LoVo (cell line): ENCODE measurements at regions not wholly inside any gene's neighbourhood (a gene's known extent, or its start where the extent isn't known, plus 50 kb on each side); places are given as distances from the start of the nearest gene placed in this dataset.
A peak's percentile ranks its signal among the peaks of the same experiment; 100 is the strongest.
"Not testable (repeated sequence)": the region's sequence is repeated elsewhere in the genome, so short reads cannot be mapped to it uniquely, and the experiment has no call there.

Source experiments
- DNase-seq: peaks from one replicate; pipeline ENCODE4 v3.0.0-alpha.2; 2016; ENCODE audit warnings: low spot score

GRCh38 chr14:43541356-43541755 is 965.7 kb downstream of the FSCB start:
- no peak for DNase-seq

GRCh38 chr14:43540948-43541347 is 966.1 kb downstream of the FSCB start:
- DNase-seq, result no peak

DNA sequence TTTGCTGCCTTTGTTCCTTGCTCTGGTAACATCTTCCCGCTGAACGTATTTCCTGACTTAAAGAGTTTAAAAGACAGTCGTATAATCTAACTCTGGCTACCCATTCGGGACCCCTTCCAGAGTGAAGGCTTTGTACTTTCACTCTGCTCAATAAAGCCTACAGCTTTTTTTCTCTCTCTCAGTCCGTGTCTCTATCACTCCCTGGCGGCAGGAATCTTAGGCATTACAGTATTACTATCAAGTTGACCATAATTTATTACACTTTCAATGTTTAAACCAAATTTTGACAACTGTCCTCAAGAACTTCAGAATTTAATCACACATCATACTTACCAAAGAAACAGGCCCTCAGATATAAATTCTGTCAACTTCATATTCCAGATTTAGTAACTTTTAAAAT is 967.9 kb downstream of the FSCB start:
- peak; percentile 40 for DNase-seq

GRCh38 chr14:43535231-43535838 is 971.7 kb downstream of the FSCB start:
- DNase-seq, result no peak

DNA sequence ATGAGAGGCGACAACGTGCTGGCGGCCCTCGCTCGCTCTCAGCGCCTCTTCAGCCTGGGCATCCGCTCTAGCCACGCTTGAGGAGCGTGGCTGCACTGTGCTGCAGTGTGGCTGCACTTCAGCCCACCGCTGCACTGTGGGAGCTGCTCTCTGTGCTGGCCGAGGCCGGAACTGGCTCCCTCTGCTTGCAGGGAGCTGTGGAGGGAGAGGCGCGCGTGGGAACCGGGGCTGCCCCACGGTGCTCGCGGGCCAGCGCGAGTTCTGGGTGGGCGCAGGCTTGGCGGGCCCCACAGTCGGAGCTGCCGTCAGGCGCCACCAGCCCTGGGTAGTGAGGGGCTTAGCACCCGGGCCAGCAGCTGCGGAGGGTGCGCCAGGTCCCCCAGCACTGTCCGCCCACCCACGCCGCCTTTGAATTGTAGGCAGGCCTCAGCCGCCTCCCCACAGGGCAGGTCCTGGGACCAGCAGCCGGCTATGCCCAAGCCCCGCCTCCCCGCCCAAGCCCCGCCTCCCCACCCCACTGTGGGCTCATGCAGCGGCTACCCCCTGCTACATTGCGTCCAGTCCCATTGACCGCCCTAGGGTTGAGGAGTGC is 974.2 kb downstream of the FSCB start:
- DNase-seq, result no peak

- DNase-seq, result no peak
Measured at GRCh38 chr14:43528321-43528720, 978.8 kb downstream of the FSCB start.

- no peak for DNase-seq
Measured at GRCh38 chr14:43525658-43526057, 981.4 kb downstream of the FSCB start.

DNA sequence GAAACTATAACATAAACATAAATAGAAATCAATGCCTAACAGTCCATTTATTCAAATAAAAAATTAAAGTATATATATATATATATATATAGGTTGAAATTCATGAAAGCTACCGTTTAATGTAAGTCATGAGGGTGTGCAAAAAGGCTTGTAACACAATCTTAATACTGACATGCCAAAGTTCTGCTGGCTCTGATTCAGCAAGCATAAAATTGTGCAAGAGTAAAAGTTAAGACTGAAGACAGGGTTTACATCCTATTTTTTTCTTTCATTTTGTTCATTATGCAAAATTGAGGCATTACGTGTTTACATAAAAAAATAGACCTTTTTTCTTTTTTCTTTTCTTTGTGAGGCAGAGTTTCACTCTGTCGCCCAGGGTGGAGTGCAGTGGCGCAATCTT is 984.2 kb downstream of the FSCB start:
- no peak for DNase-seq

DNA sequence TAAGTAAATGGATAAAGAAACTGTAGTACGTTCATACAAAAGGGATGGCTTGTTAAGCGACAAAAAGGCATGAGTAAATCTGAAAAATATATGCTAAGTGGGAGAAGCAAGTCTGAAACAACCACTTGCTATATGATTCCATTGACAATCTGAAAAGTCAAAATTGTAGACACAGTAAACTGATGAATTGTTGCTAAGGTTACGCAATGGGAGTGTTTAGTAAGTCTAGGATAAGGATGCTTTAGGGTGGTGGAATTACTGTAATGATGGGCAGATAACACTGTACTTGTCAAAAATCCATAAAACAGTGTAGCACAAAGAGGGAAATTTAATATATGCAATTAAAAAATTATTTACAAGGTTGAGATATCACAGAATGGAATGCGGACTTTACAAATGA is 984.9 kb downstream of the FSCB start:
- no peak for DNase-seq

DNA sequence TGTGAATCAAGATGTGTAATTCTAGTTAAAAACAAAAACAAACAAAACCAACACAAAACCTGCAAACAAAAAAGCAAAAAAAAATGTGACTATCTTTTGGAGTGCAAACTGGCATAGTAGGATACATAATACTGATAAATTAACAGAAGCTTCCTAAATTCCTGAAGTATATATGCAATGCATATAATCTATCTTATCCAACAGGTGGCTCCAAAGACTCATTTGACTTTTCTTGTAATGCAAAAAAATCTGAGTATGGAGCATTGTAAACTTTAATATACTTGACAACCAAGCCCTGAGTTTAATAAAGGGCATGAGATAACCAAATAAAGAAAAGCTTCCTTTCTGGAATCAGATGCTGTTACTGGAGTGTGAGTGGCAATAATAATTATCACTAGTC is 1003.6 kb downstream of the FSCB start:
- peak; percentile 8 for DNase-seq

DNA sequence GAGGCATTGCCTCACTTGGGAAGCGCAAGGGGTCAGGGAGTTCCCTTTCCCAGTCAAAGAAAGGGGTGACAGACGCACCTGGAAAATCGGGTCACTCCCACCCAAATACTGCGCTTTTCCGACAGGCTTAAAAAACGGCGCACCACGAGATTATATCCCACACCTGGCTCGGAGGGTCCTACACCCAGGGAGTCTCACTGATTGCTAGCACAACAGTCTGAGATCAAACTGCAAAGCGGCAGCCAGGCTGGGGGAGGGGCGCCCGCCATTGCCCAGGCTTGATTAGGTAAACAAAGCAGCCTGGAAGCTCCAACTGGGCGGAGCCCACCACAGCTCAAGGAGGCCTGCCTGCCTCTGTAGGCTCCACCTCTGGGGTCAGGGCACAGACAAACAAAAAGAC is 1014.7 kb downstream of the FSCB start:
- DNase-seq, result not testable (repeated sequence)

GRCh38 chr14:43483415-43483814 is 1023.7 kb downstream of the FSCB start:
- no peak for DNase-seq

- DNase-seq, result no peak
Measured at GRCh38 chr14:43481864-43482263, 1025.2 kb downstream of the FSCB start.

- no peak for DNase-seq
Measured at GRCh38 chr14:43480976-43481375, 1026.1 kb downstream of the FSCB start.

DNA sequence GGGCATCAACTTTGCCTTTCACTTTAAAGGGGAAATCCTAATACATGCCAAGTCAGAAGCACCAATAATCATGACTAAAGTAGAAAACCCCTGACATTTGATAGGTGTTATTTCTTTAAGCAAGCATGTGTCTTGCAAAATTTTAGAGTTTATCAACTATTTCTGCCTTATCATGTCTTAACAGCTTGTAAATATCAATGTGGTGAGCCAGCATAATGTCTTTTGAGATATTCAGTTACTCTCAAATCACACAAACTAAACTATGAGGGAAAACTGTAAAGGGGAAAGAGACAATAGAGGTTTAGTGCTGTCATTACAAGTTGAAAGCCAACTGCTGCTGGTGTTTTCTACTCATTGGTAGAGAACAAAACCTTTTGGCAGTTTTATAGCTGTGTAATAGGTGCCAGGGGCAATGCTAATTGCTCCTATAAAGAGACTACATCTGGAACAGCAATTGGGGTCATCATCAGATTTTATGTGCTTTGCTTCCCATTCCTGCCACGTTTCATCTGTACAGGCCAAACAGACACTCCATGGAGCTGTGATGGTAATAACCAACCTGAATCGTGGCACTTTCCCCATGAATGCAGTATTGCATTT is 1027.4 kb downstream of the FSCB start:
- DNase-seq, result no peak

- no peak for DNase-seq
Measured at GRCh38 chr14:43476822-43477221, 1030.3 kb downstream of the FSCB start.

DNA sequence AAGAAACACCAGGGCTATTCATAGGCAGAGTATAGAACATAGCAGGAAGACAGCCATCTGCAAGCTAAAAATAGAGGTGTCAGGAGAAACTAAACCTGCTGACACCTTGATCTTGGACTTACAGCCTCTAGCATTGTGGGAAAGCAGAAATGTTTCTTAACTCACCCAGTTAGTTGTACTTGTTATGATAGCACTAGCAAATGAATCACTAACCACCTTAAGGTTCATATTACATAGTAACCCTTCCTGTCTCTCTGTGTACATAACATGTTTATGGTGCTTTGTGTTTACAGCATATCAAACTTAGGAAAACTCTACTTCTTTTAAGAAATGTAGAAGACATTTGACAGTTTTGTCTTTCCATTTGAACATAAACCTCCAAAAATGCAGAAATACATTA is 1031.3 kb downstream of the FSCB start:
- DNase-seq, result no peak

DNA sequence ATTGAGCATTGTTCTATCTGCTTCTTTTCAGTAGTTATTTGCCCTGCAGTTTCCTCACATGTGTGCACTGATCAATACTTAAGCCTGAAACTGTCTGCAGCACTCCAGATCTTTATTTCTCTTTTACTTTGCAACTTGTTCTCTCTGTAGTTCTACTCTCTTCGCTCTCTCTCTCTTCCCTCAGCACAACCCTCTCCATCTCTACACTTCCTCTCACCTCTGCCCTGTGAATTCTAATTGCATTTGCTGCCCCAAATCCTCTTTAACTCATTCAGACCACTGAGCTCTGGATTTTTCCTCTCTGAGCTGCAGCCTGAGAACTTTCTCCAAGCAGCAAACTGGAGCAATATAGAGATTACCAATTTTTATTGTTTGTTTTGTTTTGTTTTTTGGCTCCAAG is 1035.5 kb downstream of the FSCB start:
- DNase-seq, result no peak

- DNase-seq, result no peak
Measured at GRCh38 chr14:43464968-43465367, 1042.1 kb downstream of the FSCB start.

DNA sequence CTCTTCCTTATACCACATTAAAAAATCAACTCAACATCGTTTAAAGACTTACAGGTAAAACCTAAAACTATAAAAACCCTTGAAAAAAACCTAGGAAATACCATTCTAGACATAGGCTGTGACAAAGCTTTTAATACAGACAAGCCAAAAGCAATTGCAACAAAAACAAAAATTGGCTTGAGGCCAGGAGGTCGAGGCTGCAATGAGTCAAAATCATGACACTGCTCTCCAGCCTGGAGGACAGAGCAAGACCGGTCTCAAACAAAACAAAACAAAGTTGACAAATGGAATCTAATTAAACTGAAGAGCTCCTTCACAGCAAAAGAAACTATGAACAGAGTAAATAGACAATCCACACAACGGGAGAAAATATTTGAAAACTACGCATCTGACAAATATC is 1057.8 kb downstream of the FSCB start:
- DNase-seq, result no peak

GRCh38 chr14:43438056-43438455 is 1069.0 kb downstream of the FSCB start:
- DNase-seq, result no peak

DNA sequence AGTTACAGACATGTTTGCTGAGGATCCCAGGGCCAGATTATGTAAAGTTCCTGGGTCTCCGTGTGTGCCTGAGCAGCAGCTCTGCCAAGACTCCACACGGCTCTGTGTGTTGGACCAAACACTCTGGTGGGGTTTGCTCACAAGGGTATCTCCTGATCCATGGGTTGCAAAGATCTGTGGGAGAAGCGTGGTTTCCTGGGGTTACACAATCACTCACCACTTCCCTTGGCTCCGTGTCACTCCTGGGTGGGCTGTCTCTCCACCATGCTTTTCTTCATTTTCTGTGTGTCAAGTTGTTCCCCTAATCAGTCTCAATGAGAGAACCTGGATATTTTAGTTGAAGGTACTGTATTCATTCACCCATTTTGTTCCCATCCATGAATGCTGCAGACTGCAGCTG is 1088.8 kb downstream of the FSCB start:
- no peak for DNase-seq

DNA sequence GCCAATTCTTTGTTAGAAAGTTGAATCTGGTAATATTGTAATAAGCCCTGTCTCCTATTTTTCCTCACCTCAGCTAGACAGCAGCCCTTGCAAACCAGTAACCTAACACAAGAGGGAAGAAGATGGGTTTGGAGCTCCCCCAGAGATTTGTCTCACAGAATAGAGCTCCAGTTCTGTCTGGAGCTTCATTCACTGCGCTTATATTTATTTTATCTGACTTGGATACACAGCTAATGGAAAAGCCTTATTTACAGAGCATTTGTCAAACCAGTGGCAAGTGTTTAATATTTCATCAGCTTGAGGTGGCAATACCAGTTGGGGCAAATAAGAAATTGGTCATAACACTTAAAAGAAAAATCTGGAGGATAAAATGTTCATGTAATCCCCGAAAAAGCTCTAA is 1094.0 kb downstream of the FSCB start:
- no peak for DNase-seq

DNA sequence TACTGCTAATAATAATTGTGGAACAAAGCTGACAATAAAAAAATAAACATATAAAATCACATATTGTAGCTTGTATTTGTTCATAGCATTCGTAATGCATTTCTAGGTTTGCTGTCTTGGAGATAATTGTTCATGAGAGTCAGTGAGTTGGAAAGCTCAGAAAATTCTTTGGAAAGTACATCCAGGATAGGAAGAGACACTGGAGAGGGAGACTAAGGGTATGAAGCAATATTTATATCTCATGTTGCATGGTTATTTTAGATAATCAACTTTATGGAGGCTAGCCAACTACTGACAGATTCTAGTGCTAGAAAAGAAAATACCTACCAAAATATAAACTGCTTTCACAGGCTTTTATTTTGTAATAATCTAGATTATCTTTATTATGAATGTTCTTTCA is 1095.2 kb downstream of the FSCB start:
- DNase-seq, result no peak
